Adrenal gland (tissue), 5 donors: ENCODE measurements at regions not wholly inside any gene's neighbourhood (a gene's known extent, or its start where the extent isn't known, plus 50 kb on each side); places are given as distances from the start of the nearest gene placed in this dataset.

Experiments used
- CTCF ChIP-seq, 6 experiments: fragments of 450-650 bp in 4 of 6; fragments of 200-600 bp in 2 of 6; sonication (generic) in 1 of 6; IDR thresholded peaks; 1 replicate in 5 of 6; 2 replicates in 1 of 6; pipeline versions ENCODE4 v1.5.1 to v1.8.0; 2016 to 2021; ENCODE audit warnings: antibody characterized with exemption in 6 of 6, mild to moderate bottlenecking in 2 of 6, moderate library complexity in 1 of 6
- POLR2A ChIP-seq, 2 donors: fragments of 450-650 bp; IDR thresholded peaks; one replicate each; pipeline ENCODE4 v1.6.1; 2017; ENCODE audit warnings: antibody characterized with exemption in 2 of 2, mild to moderate bottlenecking in 2 of 2, moderate library complexity in 1 of 2
- donor health status: DM: no; HTN: no; CAD: no.

- no peak for TF ChIP-seq POLR2A (IDR thresholded peaks at IDR 0.05)
- no peak for TF ChIP-seq CTCF (IDR thresholded peaks at IDR 0.05)
Observed at GRCh38 chr2:215833531-215834162, 179.7 kb downstream of the MREG start.
